Endothelial cell of umbilical vein (primary cell): ENCODE measurements at regions not wholly inside any gene's neighbourhood (a gene's known extent, or its start where the extent isn't known, plus 50 kb on each side); places are given as distances from the start of the nearest gene placed in this dataset.

ENCODE experiments used
- BruUV-seq: library from RNA; stranded (reverse); fragments of 400-500 nt; replicated peaks from 2 replicates; lab custom pipeline; 2021; lab: Mats Ljungman, UMichigan
- CTCF ChIA-PET: fragments of 300-600, 350-600 bp; sonication (Branson Sonifier 250); formaldehyde crosslinking; loops from one replicate; lab custom pipeline; 2021; ENCODE audit warnings: antibody characterized with exemption, inconsistent platforms; lab: Charles Lee
- POLR2A ChIA-PET: fragments of 300-600, 350-600 bp; sonication (Branson Sonifier 250); formaldehyde crosslinking; loops from one replicate; lab custom pipeline; 2021; ENCODE audit warnings: antibody characterized with exemption, inconsistent platforms; lab: Charles Lee
- DNase-seq: peaks from one replicate; pipeline ENCODE4 v3.0.0-alpha.2; 2011; ENCODE audit warnings: low read depth, low spot score
- FAIRE-seq: peaks from 2 replicates; lab custom pipeline; 2011; peaks lifted over from hg19 to GRCh38; lab: Jason Lieb, UNC
- H2AFZ ChIP-seq: 2 replicates; pipeline ENCODE4 v1.6.0; 2012; ENCODE audit warnings: low read depth, low read length, control low read depth, inconsistent platforms
- H3K27ac ChIP-seq: 2 replicates; pipeline ENCODE4 v1.5.1; 2011; ENCODE audit warnings: low read depth, mild to moderate bottlenecking, control low read depth, low read length, moderate library complexity; ENCODE audit not compliant: insufficient read depth
- H3K27me3 ChIP-seq, 2 experiments: 2 replicates each; pipeline versions ENCODE4 v1.6.0 to v1.6.1; 2011; ENCODE audit warnings: low read length in 2 of 2, mixed read lengths in 1 of 2; ENCODE audit not compliant: control insufficient read depth in 2 of 2, insufficient read depth in 2 of 2
- H3K36me3 ChIP-seq, 2 experiments: 2 replicates in 1 of 2; 3 replicates in 1 of 2; pipeline ENCODE4 v1.5.1; 2011; ENCODE audit warnings: low read length in 2 of 2, mild to moderate bottlenecking in 1 of 2, moderate library complexity in 1 of 2; ENCODE audit not compliant: control insufficient read depth in 2 of 2, insufficient read depth in 2 of 2; ENCODE audit errors: extremely low read depth in 1 of 2
- H3K4me1 ChIP-seq: 3 replicates; pipeline ENCODE4 v1.5.1; 2011; ENCODE audit warnings: mild to moderate bottlenecking, low read length; ENCODE audit not compliant: control insufficient read depth, insufficient read depth; ENCODE audit errors: extremely low read depth
- H3K4me2 ChIP-seq: 2 replicates; pipeline ENCODE4 v1.6.1; 2011; ENCODE audit warnings: low read length, control low read depth, mixed read lengths; ENCODE audit not compliant: insufficient read depth
- H3K4me3 ChIP-seq, 3 experiments: fragments of 200-600 bp in 1 of 3; sonication (generic), shearing (Covaris generic) in 1 of 3; replicated peaks in 1 of 3; 2 replicates each; pipeline ENCODE4 v1.5.1; 2011 to 2016; ENCODE audit warnings: control low read depth in 3 of 3, low read length in 3 of 3, mild to moderate bottlenecking in 2 of 3, inconsistent platforms in 1 of 3, low read depth in 1 of 3, moderate library complexity in 1 of 3; ENCODE audit not compliant: insufficient read depth in 1 of 3
- H3K79me2 ChIP-seq: 2 replicates; pipeline ENCODE4 v1.6.0; 2012; ENCODE audit warnings: low read length, inconsistent platforms; ENCODE audit not compliant: control insufficient read depth, insufficient read depth
- H3K9ac ChIP-seq: replicated peaks from 2 replicates; pipeline ENCODE3; 2011; ENCODE audit warnings: low read length, control low read depth; ENCODE audit not compliant: insufficient read depth; ENCODE audit errors: extremely low read depth
- H3K9me1 ChIP-seq: replicated peaks from 3 replicates; pipeline ENCODE4 v1.6.0; 2011; ENCODE audit warnings: mild to moderate bottlenecking, low read length; ENCODE audit not compliant: control insufficient read depth, insufficient read depth; ENCODE audit errors: extremely low read depth
- H3K9me3 ChIP-seq: replicated peaks from 2 replicates; pipeline ENCODE4 v1.5.1; 2012; ENCODE audit warnings: low read length, inconsistent platforms; ENCODE audit not compliant: control insufficient read depth, insufficient read depth
- H4K20me1 ChIP-seq: replicated peaks from 2 replicates; pipeline ENCODE3; 2011; ENCODE audit warnings: mild to moderate bottlenecking, low read length; ENCODE audit not compliant: control insufficient read depth, insufficient read depth; ENCODE audit errors: extremely low read depth
- EZH2 ChIP-seq: IDR thresholded peaks from 2 replicates; pipeline ENCODE4 v1.6.1; 2012; ENCODE audit warnings: borderline replicate concordance, low read depth, mild to moderate bottlenecking, moderate library complexity, low read length, inconsistent platforms; ENCODE audit not compliant: severe bottlenecking
- FOS ChIP-seq: IDR thresholded peaks from 2 replicates; pipeline ENCODE4 v1.6.1; 2011; ENCODE audit warnings: mild to moderate bottlenecking, low read length, moderate library complexity, borderline replicate concordance; ENCODE audit not compliant: insufficient read depth
- GATA2 ChIP-seq: IDR thresholded peaks from 2 replicates; pipeline ENCODE4 v1.7.0; 2011; ENCODE audit warnings: low read depth, mild to moderate bottlenecking, moderate library complexity, mixed read lengths, low read length; ENCODE audit not compliant: insufficient read length, insufficient read depth
- JUN ChIP-seq: IDR thresholded peaks from 2 replicates; pipeline ENCODE4 v1.6.1; 2011; ENCODE audit warnings: borderline replicate concordance, low read depth; ENCODE audit not compliant: insufficient read length, insufficient read depth
- MYC ChIP-seq: IDR thresholded peaks from one replicate; pipeline ENCODE4 v1.6.1; 2011; ENCODE audit warnings: mild to moderate bottlenecking, low read depth, low read length
- POLR2A ChIP-seq: IDR thresholded peaks from 2 replicates; pipeline ENCODE4 v1.6.1; 2012; ENCODE audit warnings: low read depth, mild to moderate bottlenecking, control low read depth, low read length
- POLR2AphosphoS5 ChIP-seq: IDR thresholded peaks from 2 replicates; pipeline ENCODE4 v1.6.1; 2012; ENCODE audit warnings: low read depth, mild to moderate bottlenecking, control low read depth, low read length, moderate library complexity; ENCODE audit not compliant: insufficient read depth
- dilution Hi-C: fragments of 300-500 bp; cut with MboI; formaldehyde crosslinking; loops from one replicate; pipeline ENCODE4 v1.15.0; 2019; ENCODE audit warnings: low sequenced_read_pairs; ENCODE audit not compliant: extremely low pct_ligation_motif_present
- intact Hi-C: fragments of 100-400 bp; cut with micrococcal nuclease; formaldehyde crosslinking; loops from one replicate; pipeline ENCODE4 v1.10.0; 2022
- TF ChIP-seq, protein P1 (sequence below), 2 donors: IDR thresholded peaks; 1 replicate in 1 of 2; 2 replicates in 1 of 2; pipeline ENCODE4 v1.5.1; 2011; ENCODE audit warnings: low read length in 2 of 2, mild to moderate bottlenecking in 2 of 2, moderate library complexity in 2 of 2, control low read depth in 1 of 2, inconsistent platforms in 1 of 2, low read depth in 1 of 2; ENCODE audit not compliant: insufficient read depth in 1 of 2; ENCODE audit errors: extremely low read depth in 1 of 2
- TF ChIP-seq, protein P2 (sequence below): IDR thresholded peaks from 2 replicates; pipeline ENCODE4 v1.6.1; 2011; ENCODE audit not compliant: insufficient read depth, insufficient read length

DNA sequence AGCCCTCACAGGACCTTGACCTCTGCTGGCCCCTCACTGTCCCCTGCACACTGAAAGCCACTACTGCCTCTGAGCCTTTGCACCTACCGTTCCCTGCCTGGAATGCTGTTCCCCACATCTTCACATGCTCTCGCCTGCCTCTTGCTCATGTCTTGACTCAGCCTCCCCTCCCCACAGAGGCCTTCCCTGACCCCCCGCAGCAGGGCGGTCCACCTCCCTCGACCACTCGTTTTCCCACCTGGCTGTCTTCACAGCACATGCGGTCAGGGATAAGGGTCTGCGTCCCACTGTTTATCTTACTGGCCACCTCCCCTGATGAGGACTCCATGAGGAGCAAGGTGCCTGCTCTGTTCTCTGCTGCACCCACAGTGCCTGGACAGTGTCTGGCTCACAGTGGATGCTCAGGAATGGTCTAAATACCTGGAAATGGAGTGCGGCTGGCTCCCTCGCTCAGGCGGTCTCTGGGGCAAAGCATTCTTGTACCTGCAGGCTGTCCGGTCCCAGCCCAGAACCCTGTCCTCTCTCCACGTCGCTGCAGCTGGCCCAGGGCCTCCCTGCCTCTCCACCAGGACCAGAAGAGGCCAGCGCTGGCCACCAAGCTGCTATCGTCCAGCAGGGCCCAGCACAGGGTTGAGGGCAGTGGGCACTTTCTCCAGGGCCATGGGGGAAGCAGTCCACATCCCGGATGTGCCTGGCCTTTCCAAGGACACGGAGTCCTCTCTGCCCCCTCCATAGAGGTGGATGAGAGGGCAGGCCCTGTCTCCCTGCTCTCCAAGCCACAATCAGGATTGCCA is 107.4 kb downstream of the NCOR2 start:
- H3K36me3 ChIP-seq = peaks cover 2 to 18% of the 10 kb centered on the region in 2 experiments
- H3K27me3 ChIP-seq = no peaks in the 10 kb centered on the region
- peaks cover 5% of the 10 kb centered on the region for H3K4me1 ChIP-seq
- peaks cover 2% of the 10 kb centered on the region for H3K9me3 ChIP-seq
- dilution Hi-C loops (no loop called here), intact Hi-C loops (no loop called here)
- BruUV-seq = no TSS peak
- CTCF ChIA-PET = no interaction called here
- H4K20me1 ChIP-seq = no peaks in the 10 kb centered on the region
- no peaks in the 10 kb centered on the region for H3K79me2 ChIP-seq
- H2AFZ ChIP-seq = no peak overlapping the region
- H3K27ac ChIP-seq = no peak overlapping the region
- no peak for DNase-seq
- no peak overlapping the region for H3K4me3 ChIP-seq
- H3K4me2 ChIP-seq = no peak overlapping the region
- TF ChIP-seq MYC = no peak
- no peak for TF ChIP-seq POLR2AphosphoS5
- no peak for TF ChIP-seq GATA2
- no peaks in the 10 kb centered on the region for H3K9me1 ChIP-seq
- POLR2A ChIA-PET = no interaction called here
- FAIRE-seq = no peak
- H3K9ac ChIP-seq = no peak overlapping the region

GRCh38 chr12:124458992-124459851 is 108.2 kb downstream of the NCOR2 start:
- Histone ChIP-seq H3K4me1 (peaks cover 9% of the 10 kb centered on the region), H3K27ac (no peak overlapping the region), H3K9me3 (no peaks in the 10 kb centered on the region), H3K4me3 (no peak overlapping the region), H3K4me2 (no peak overlapping the region), H3K9me1 (no peaks in the 10 kb centered on the region), H3K9ac (no peak overlapping the region), H4K20me1 (no peaks in the 10 kb centered on the region), H3K79me2 (no peaks in the 10 kb centered on the region), H3K27me3 (no peaks in the 10 kb centered on the region), H3K36me3 (peaks cover 0 to 13% of the 10 kb centered on the region in 2 experiments), H2AFZ (no peak overlapping the region)
- ChIA-PET CTCF (no interaction called here), POLR2A (no interaction called here)
- intact Hi-C loops (no loop called here), dilution Hi-C loops (no loop called here)
- no peak for DNase-seq
- no TSS peak for BruUV-seq
- FAIRE-seq = no peak
- no peak for TF ChIP-seq FOS
- no peak for TF ChIP-seq GATA2
- TF ChIP-seq, protein P1, sequence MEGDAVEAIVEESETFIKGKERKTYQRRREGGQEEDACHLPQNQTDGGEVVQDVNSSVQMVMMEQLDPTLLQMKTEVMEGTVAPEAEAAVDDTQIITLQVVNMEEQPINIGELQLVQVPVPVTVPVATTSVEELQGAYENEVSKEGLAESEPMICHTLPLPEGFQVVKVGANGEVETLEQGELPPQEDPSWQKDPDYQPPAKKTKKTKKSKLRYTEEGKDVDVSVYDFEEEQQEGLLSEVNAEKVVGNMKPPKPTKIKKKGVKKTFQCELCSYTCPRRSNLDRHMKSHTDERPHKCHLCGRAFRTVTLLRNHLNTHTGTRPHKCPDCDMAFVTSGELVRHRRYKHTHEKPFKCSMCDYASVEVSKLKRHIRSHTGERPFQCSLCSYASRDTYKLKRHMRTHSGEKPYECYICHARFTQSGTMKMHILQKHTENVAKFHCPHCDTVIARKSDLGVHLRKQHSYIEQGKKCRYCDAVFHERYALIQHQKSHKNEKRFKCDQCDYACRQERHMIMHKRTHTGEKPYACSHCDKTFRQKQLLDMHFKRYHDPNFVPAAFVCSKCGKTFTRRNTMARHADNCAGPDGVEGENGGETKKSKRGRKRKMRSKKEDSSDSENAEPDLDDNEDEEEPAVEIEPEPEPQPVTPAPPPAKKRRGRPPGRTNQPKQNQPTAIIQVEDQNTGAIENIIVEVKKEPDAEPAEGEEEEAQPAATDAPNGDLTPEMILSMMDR (IDR thresholded peaks at IDR 0.05; ENCODE audit: extremely low read depth in 1 of 2, insufficient read depth in 1 of 2, low read depth in 1 of 2, low read length in 2 of 2) = no peak
- TF ChIP-seq POLR2AphosphoS5 = no peak
- no peak for TF ChIP-seq MYC
- TF ChIP-seq, protein P2, sequence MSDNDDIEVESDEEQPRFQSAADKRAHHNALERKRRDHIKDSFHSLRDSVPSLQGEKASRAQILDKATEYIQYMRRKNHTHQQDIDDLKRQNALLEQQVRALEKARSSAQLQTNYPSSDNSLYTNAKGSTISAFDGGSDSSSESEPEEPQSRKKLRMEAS = no peak
- TF ChIP-seq EZH2 = no peak
- TF ChIP-seq POLR2A = no peak
- TF ChIP-seq JUN = no peak
